Transverse colon (tissue), 3 donors: ENCODE measurements at regions not wholly inside any gene's neighbourhood (a gene's known extent, or its start where the extent isn't known, plus 50 kb on each side); places are given as distances from the start of the nearest gene placed in this dataset.

Source experiments
- CTCF ChIP-seq, 5 experiments: fragments of 200-600 bp in 3 of 5; fragments of 450-650 bp in 2 of 5; sonication (generic) in 3 of 5; IDR thresholded peaks; 1 replicate in 2 of 5; 2 replicates in 3 of 5; pipeline ENCODE4 v1.5.1; 2016 to 2017; ENCODE audit warnings: antibody characterized with exemption in 5 of 5, inconsistent platforms in 3 of 5, mild to moderate bottlenecking in 2 of 5, moderate library complexity in 1 of 5
- POLR2A ChIP-seq: fragments of 450-650 bp; IDR thresholded peaks from one replicate; pipeline ENCODE4 v1.6.1; 2016; ENCODE audit warnings: antibody characterized with exemption, mild to moderate bottlenecking, moderate library complexity

- TF ChIP-seq CTCF (IDR thresholded peaks at IDR 0.05), result no peak
- no peak for TF ChIP-seq POLR2A
Observed at GRCh38 chr1:165116171-165116570, 240.3 kb downstream of the LMX1A start.
